Type B pancreatic cell (in vitro differentiated cells): ENCODE measurements at regions not wholly inside any gene's neighbourhood (a gene's known extent, or its start where the extent isn't known, plus 50 kb on each side); places are given as distances from the start of the nearest gene placed in this dataset.

Experiments used
- DNase-seq: peaks from one replicate; pipeline ENCODE4 v3.0.0; 2021; ENCODE audit warnings: mixed read lengths; ENCODE audit not compliant: unreplicated experiment; ENCODE audit errors: extremely low spot score
- H3K27ac Mint-ChIP-seq: 2 replicates; pipeline ENCODE4 v1.8.0; 2021; ENCODE audit warnings: mild to moderate bottlenecking, mixed read lengths
- H3K27me3 Mint-ChIP-seq: 2 replicates; pipeline ENCODE4 v1.8.0; 2021; ENCODE audit warnings: mixed read lengths
- H3K36me3 Mint-ChIP-seq: 2 replicates; pipeline ENCODE4 v1.8.0; 2021; ENCODE audit warnings: mixed read lengths
- H3K4me1 Mint-ChIP-seq: one replicate; pipeline ENCODE4 v1.8.0; 2021; ENCODE audit warnings: mixed read lengths; ENCODE audit not compliant: unreplicated experiment
- H3K4me3 Mint-ChIP-seq: 2 replicates; pipeline ENCODE4 v1.8.0; 2021; ENCODE audit warnings: mild to moderate bottlenecking, mixed read lengths
- H3K9me3 Mint-ChIP-seq: 2 replicates; pipeline ENCODE4 v1.8.0; 2021; ENCODE audit warnings: mixed read lengths
- CTCF ChIP-seq: fragments of 200-600 bp; sonication (generic); conservative IDR thresholded peaks from 2 replicates; pipeline ENCODE4 v1.5.0; 2021; ENCODE audit warnings: antibody characterized with exemption, mild to moderate bottlenecking

- Mint-ChIP-seq H3K4me1 (peaks cover 8% of the 10 kb centered on the region), H3K4me3 (no peak overlapping the region), H3K36me3 (no peaks in the 10 kb centered on the region), H3K27me3 (no peaks in the 10 kb centered on the region), H3K9me3 (no peaks in the 10 kb centered on the region), H3K27ac (no peak overlapping the region)
- TF ChIP-seq CTCF, result peak; percentile 59
- DNase-seq, result no peak
Observed at GRCh38 chr7:51949726-51950644, 633.4 kb upstream of the COBL start.

- no peak for DNase-seq
- H3K27me3 Mint-ChIP-seq, result no peaks in the 10 kb centered on the region
- H3K9me3 Mint-ChIP-seq, result peaks cover 5% of the 10 kb centered on the region
- no peaks in the 10 kb centered on the region for H3K4me1 Mint-ChIP-seq
- H3K27ac Mint-ChIP-seq, result no peak overlapping the region
- no peaks in the 10 kb centered on the region for H3K36me3 Mint-ChIP-seq
- no peak overlapping the region for H3K4me3 Mint-ChIP-seq
- TF ChIP-seq CTCF, result no peak
Observed at GRCh38 chr7:51930834-51931233, 614.2 kb upstream of the COBL start.

- Mint-ChIP-seq H3K36me3 (no peaks in the 10 kb centered on the region), H3K27me3 (no peaks in the 10 kb centered on the region), H3K27ac (no peak overlapping the region), H3K9me3 (peaks cover 5% of the 10 kb centered on the region), H3K4me3 (no peak overlapping the region), H3K4me1 (no peaks in the 10 kb centered on the region)
- TF ChIP-seq CTCF, result no peak
- DNase-seq, result no peak
Observed at GRCh38 chr7:51929818-51930217, 613.2 kb upstream of the COBL start.

- DNase-seq, result no peak
- peaks cover 5% of the 10 kb centered on the region for H3K9me3 Mint-ChIP-seq
- no peak for TF ChIP-seq CTCF
Observed at GRCh38 chr7:51927738-51928137, 611.1 kb upstream of the COBL start.

GRCh38 chr7:51918581-51918980, 602.0 kb upstream of the COBL start:
- H3K9me3 Mint-ChIP-seq, result peaks cover 6% of the 10 kb centered on the region
- H3K27me3 Mint-ChIP-seq, result no peaks in the 10 kb centered on the region
- no peak for TF ChIP-seq CTCF
- no peak overlapping the region for H3K4me3 Mint-ChIP-seq
- no peaks in the 10 kb centered on the region for H3K4me1 Mint-ChIP-seq
- H3K36me3 Mint-ChIP-seq, result no peaks in the 10 kb centered on the region
- DNase-seq, result no peak
- H3K27ac Mint-ChIP-seq, result no peak overlapping the region

More at GRCh38 chr7:51927738-51928137, 611.1 kb upstream of the COBL start:
- Mint-ChIP-seq H3K27me3 (no peaks in the 10 kb centered on the region), H3K36me3 (no peaks in the 10 kb centered on the region), H3K4me1 (no peaks in the 10 kb centered on the region), H3K27ac (no peak overlapping the region), H3K4me3 (no peak overlapping the region)
